CD8-positive, alpha-beta memory T cell (primary cell): ENCODE measurements at regions not wholly inside any gene's neighbourhood (a gene's known extent, or its start where the extent isn't known, plus 50 kb on each side); places are given as distances from the start of the nearest gene placed in this dataset.
"Not testable (repeated sequence)": the region's sequence is repeated elsewhere in the genome, so short reads cannot be mapped to it uniquely, and the experiment has no call there.

Source experiments
- CTCF ChIA-PET: fragments of 350-600 bp; sonication (Branson Sonifier 250); formaldehyde crosslinking; loops from one replicate; lab custom pipeline; 2021; ENCODE audit warnings: antibody characterized with exemption; lab: Charles Lee
- POLR2A ChIA-PET: fragments of 350-600 bp; sonication (Branson Sonifier 250); formaldehyde crosslinking; loops from one replicate; lab custom pipeline; 2021; ENCODE audit warnings: antibody characterized with exemption; lab: Charles Lee
- DNase-seq, 5 donors: peaks; one replicate each; pipeline versions ENCODE4 v3.0.0 to v3.0.0-alpha.2; 2020 to 2022; ENCODE audit warnings: mixed read lengths in 1 of 5
- H3K27ac ChIP-seq: one replicate; pipeline ENCODE4 v1.7.0; 2013; ENCODE audit warnings: low read depth, mild to moderate bottlenecking, low read length, moderate library complexity
- H3K27me3 ChIP-seq: 2 replicates; pipeline ENCODE4 v1.7.0; 2013; ENCODE audit warnings: low read length, mild to moderate bottlenecking; ENCODE audit not compliant: insufficient read depth, poor library complexity, severe bottlenecking
- H3K36me3 ChIP-seq: 2 replicates; pipeline ENCODE4 v1.7.0; 2013; ENCODE audit warnings: mild to moderate bottlenecking, low read length, moderate library complexity; ENCODE audit not compliant: insufficient read depth
- H3K4me1 ChIP-seq: 2 replicates; pipeline ENCODE4 v1.7.0; 2013; ENCODE audit warnings: mild to moderate bottlenecking, low read length, moderate library complexity; ENCODE audit not compliant: insufficient read depth
- H3K4me3 ChIP-seq: 2 replicates; pipeline ENCODE4 v1.7.0; 2013; ENCODE audit warnings: mild to moderate bottlenecking, low read length
- H3K9me3 ChIP-seq: 2 replicates; pipeline ENCODE4 v1.7.0; 2013; ENCODE audit warnings: mild to moderate bottlenecking, low read length
- H3K27ac Mint-ChIP-seq, 8 donors: one replicate each; pipeline ENCODE4 v1.8.0; 2020 to 2021; ENCODE audit warnings: mixed read lengths in 8 of 8, mild to moderate bottlenecking in 6 of 8, inconsistent platforms in 3 of 8, moderate library complexity in 3 of 8
- H3K27me3 Mint-ChIP-seq, 2 donors: one replicate each; pipeline ENCODE4 v1.8.0; 2020 to 2021; ENCODE audit warnings: mixed read lengths in 2 of 2, mild to moderate bottlenecking in 1 of 2, moderate library complexity in 1 of 2
- H3K36me3 Mint-ChIP-seq, 3 donors: one replicate each; pipeline ENCODE4 v1.8.0; 2020 to 2021; ENCODE audit warnings: mixed read lengths in 3 of 3, inconsistent platforms in 1 of 3, mild to moderate bottlenecking in 1 of 3
- H3K4me1 Mint-ChIP-seq, 3 donors: one replicate each; pipeline ENCODE4 v1.8.0; 2020 to 2021; ENCODE audit warnings: mixed read lengths in 3 of 3, inconsistent platforms in 1 of 3, mild to moderate bottlenecking in 1 of 3
- H3K4me3 Mint-ChIP-seq, 7 donors: one replicate each; pipeline ENCODE4 v1.8.0; 2020 to 2021; ENCODE audit warnings: mixed read lengths in 7 of 7, mild to moderate bottlenecking in 6 of 7, moderate library complexity in 4 of 7, inconsistent platforms in 2 of 7
- H3K9me3 Mint-ChIP-seq, 5 donors: one replicate each; pipeline ENCODE4 v1.8.0; 2020 to 2022; ENCODE audit warnings: mixed read lengths in 5 of 5, mild to moderate bottlenecking in 3 of 5, moderate library complexity in 2 of 5, inconsistent platforms in 1 of 5

- H3K27me3 ChIP-seq = no peaks in the 10 kb centered on the region
- POLR2A ChIA-PET = no interaction called here
- no peak for DNase-seq
- H3K4me1 ChIP-seq = no peaks in the 10 kb centered on the region
- no peak overlapping the region for H3K27ac Mint-ChIP-seq
- H3K4me3 ChIP-seq = no peak overlapping the region
- H3K27ac ChIP-seq = no peak overlapping the region
- H3K4me3 Mint-ChIP-seq = no peak overlapping the region
- H3K9me3 ChIP-seq = no peaks in the 10 kb centered on the region
- H3K9me3 Mint-ChIP-seq = peaks cover 0 to 3% (median 0%) of the 10 kb centered on the region in 5 donors
- no peaks in the 10 kb centered on the region for H3K36me3 Mint-ChIP-seq
- no peaks in the 10 kb centered on the region for H3K36me3 ChIP-seq
- peaks cover 7 to 10% of the 10 kb centered on the region in 2 donors for H3K27me3 Mint-ChIP-seq
- CTCF ChIA-PET = no interaction called here
- H3K4me1 Mint-ChIP-seq = no peaks in the 10 kb centered on the region
Observed at GRCh38 chr6:10343320-10343719, 71.6 kb downstream of the TFAP2A start.

- peaks cover 0 to 2% (median 0%) of the 10 kb centered on the region in 5 donors for H3K9me3 Mint-ChIP-seq
- Histone ChIP-seq H3K27me3 (no peaks in the 10 kb centered on the region), H3K36me3 (no peaks in the 10 kb centered on the region), H3K4me3 (no peak overlapping the region), H3K9me3 (no peaks in the 10 kb centered on the region), H3K4me1 (no peaks in the 10 kb centered on the region), H3K27ac (no peak overlapping the region)
- ChIA-PET POLR2A (no interaction called here), CTCF (no interaction called here)
- no peaks in the 10 kb centered on the region for H3K4me1 Mint-ChIP-seq
- no peak overlapping the region for H3K4me3 Mint-ChIP-seq
- no peaks in the 10 kb centered on the region for H3K36me3 Mint-ChIP-seq
- H3K27me3 Mint-ChIP-seq = peaks cover 4 to 10% of the 10 kb centered on the region in 2 donors
- no peak for DNase-seq
- H3K27ac Mint-ChIP-seq = no peak overlapping the region
Observed at GRCh38 chr6:10341605-10342004, 73.3 kb downstream of the TFAP2A start.

GRCh38 chr6:10338151-10338550 is 76.7 kb downstream of the TFAP2A start:
- Mint-ChIP-seq H3K36me3 (no peaks in the 10 kb centered on the region), H3K4me1 (no peaks in the 10 kb centered on the region), H3K27me3 (peaks cover 4 to 8% of the 10 kb centered on the region in 2 donors), H3K27ac (no peak overlapping the region), H3K9me3 (peaks cover 0 to 2% (median 0%) of the 10 kb centered on the region in 5 donors), H3K4me3 (no peak overlapping the region)
- H3K9me3 ChIP-seq = no peaks in the 10 kb centered on the region
- DNase-seq = no peak
- H3K4me3 ChIP-seq = no peak overlapping the region
- H3K27ac ChIP-seq = no peak overlapping the region
- no peaks in the 10 kb centered on the region for H3K36me3 ChIP-seq
- H3K27me3 ChIP-seq = no peaks in the 10 kb centered on the region
- H3K4me1 ChIP-seq = no peaks in the 10 kb centered on the region
- CTCF ChIA-PET = no interaction called here
- POLR2A ChIA-PET = no interaction called here

GRCh38 chr6:10337376-10337775 is 77.5 kb downstream of the TFAP2A start:
- H3K4me1 Mint-ChIP-seq, H3K27me3 ChIP-seq, H3K4me3 ChIP-seq, H3K9me3 Mint-ChIP-seq, H3K27me3 Mint-ChIP-seq, H3K27ac Mint-ChIP-seq, H3K4me3 Mint-ChIP-seq, DNase-seq, CTCF ChIA-PET, H3K9me3 ChIP-seq, POLR2A ChIA-PET, H3K27ac ChIP-seq, H3K36me3 Mint-ChIP-seq, H3K36me3 ChIP-seq, H3K4me1 ChIP-seq: not testable (repeated sequence)

DNA sequence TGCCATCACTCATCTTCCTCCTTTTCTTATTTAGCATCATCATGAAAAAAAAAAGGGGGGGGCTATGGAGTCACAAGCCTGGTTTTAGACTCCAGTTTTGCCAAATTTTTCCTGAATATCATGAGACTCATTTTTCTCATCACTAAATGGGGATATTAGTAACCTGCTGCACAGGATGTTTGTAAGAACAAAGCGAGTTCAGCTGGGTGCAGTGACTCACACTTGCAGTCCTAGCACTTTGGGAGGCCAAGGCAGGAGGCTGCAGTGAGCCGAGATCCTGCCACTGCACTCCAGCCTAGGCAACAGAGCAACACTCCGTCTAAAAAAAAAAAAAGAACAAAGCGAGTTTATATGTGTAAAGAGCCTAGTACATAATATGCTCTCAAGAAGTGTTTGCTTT is 82.8 kb downstream of the TFAP2A start:
- Mint-ChIP-seq H3K36me3 (no peaks in the 10 kb centered on the region), H3K4me3 (no peak overlapping the region), H3K4me1 (no peaks in the 10 kb centered on the region), H3K9me3 (no peaks in the 10 kb centered on the region), H3K27ac (no peak overlapping the region), H3K27me3 (peaks cover 0 to 4% of the 10 kb centered on the region in 2 donors)
- ChIA-PET POLR2A (no interaction called here), CTCF (no interaction called here)
- DNase-seq = no peak
- Histone ChIP-seq H3K9me3 (no peaks in the 10 kb centered on the region), H3K27ac (no peak overlapping the region), H3K27me3 (no peaks in the 10 kb centered on the region), H3K4me3 (no peak overlapping the region), H3K4me1 (no peaks in the 10 kb centered on the region), H3K36me3 (no peaks in the 10 kb centered on the region)

DNA sequence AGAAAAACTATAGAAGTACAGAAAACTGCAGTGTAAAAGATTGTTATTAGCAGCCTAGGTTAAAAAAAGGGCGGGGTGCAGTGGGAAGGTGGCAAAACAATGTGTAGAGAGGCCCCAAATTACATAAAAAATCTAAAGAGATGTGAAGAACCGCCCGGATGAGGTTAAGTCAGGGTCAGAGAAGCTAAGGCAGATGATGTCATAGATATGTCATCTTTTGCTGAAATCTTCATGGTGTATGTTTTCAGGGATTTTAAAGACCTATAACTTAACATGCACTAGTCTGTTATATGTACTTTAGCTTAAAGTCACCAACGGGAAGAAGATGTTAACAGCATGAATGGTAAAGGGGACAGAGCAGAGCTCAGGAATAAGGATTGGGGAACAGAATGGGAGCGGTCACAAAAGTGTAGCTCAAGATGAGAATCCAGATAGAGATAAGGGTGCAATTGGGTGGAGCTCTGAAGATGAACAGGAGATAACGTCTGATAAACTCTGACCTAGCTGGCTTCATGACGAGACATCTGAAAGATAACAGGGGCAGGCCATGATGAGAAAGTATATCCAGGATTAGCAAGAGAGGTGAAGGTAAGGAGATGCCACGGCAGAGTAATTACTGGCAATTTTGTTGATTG is 83.4 kb downstream of the TFAP2A start:
- Histone ChIP-seq H3K36me3 (no peaks in the 10 kb centered on the region), H3K4me1 (no peaks in the 10 kb centered on the region), H3K4me3 (no peak overlapping the region), H3K9me3 (no peaks in the 10 kb centered on the region), H3K27ac (no peak overlapping the region), H3K27me3 (no peaks in the 10 kb centered on the region)
- Mint-ChIP-seq H3K4me3 (no peak overlapping the region), H3K27me3 (peaks cover 0 to 4% of the 10 kb centered on the region in 2 donors), H3K4me1 (no peaks in the 10 kb centered on the region), H3K27ac (no peak overlapping the region), H3K9me3 (no peaks in the 10 kb centered on the region), H3K36me3 (no peaks in the 10 kb centered on the region)
- POLR2A ChIA-PET = no interaction called here
- DNase-seq = no peak
- CTCF ChIA-PET = no interaction called here

GRCh38 chr6:10330515-10330914 is 84.4 kb downstream of the TFAP2A start:
- Mint-ChIP-seq H3K4me1 (no peaks in the 10 kb centered on the region), H3K36me3 (no peaks in the 10 kb centered on the region), H3K4me3 (no peak overlapping the region), H3K27me3 (peaks cover 0 to 4% of the 10 kb centered on the region in 2 donors), H3K27ac (no peak overlapping the region), H3K9me3 (no peaks in the 10 kb centered on the region)
- DNase-seq = no peak
- POLR2A ChIA-PET = no interaction called here
- no peak overlapping the region for H3K4me3 ChIP-seq
- H3K27ac ChIP-seq = no peak overlapping the region
- H3K9me3 ChIP-seq = no peaks in the 10 kb centered on the region
- H3K36me3 ChIP-seq = no peaks in the 10 kb centered on the region
- CTCF ChIA-PET = no interaction called here
- H3K27me3 ChIP-seq = no peaks in the 10 kb centered on the region
- no peaks in the 10 kb centered on the region for H3K4me1 ChIP-seq

DNA sequence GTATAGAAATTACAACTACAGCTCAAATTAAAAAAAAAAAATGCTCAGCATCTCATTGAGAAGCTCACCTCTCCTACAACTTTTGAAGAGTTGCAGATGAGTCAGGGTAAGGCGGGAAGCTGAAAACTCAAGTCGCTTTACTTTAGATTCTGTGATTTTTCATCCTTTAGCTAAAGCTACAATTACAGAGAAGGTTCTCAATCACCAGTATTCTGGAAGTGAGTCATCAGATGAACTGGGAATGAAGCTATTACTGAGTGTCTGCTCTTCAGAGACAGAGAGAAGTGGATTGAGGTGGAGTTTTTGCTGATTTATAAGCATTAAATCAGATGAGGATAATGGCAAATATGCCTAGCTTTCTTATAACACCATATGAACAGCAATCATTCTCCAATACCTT is 91.9 kb downstream of the TFAP2A start:
- ChIA-PET CTCF (no interaction called here), POLR2A (no interaction called here)
- no peak overlapping the region for H3K4me3 ChIP-seq
- H3K27me3 Mint-ChIP-seq = peaks cover 0 to 5% of the 10 kb centered on the region in 2 donors
- H3K36me3 Mint-ChIP-seq = no peaks in the 10 kb centered on the region
- no peak overlapping the region for H3K27ac ChIP-seq
- H3K9me3 ChIP-seq = no peaks in the 10 kb centered on the region
- no peaks in the 10 kb centered on the region for H3K4me1 ChIP-seq
- peaks cover 0 to 5% (median 3%) of the 10 kb centered on the region in 5 donors for H3K9me3 Mint-ChIP-seq
- H3K36me3 ChIP-seq = no peaks in the 10 kb centered on the region
- H3K27me3 ChIP-seq = no peaks in the 10 kb centered on the region
- no peak overlapping the region for H3K27ac Mint-ChIP-seq
- no peak for DNase-seq
- no peaks in the 10 kb centered on the region for H3K4me1 Mint-ChIP-seq
- H3K4me3 Mint-ChIP-seq = no peak overlapping the region
